ENCODE measurements at regions not wholly inside any gene's neighbourhood (a gene's known extent, or its start where the extent isn't known, plus 50 kb on each side); places are given as distances from the start of the nearest gene placed in this dataset.
"Not testable (repeated sequence)": the region's sequence is repeated elsewhere in the genome, so short reads cannot be mapped to it uniquely, and the experiment has no call there.

DNA sequence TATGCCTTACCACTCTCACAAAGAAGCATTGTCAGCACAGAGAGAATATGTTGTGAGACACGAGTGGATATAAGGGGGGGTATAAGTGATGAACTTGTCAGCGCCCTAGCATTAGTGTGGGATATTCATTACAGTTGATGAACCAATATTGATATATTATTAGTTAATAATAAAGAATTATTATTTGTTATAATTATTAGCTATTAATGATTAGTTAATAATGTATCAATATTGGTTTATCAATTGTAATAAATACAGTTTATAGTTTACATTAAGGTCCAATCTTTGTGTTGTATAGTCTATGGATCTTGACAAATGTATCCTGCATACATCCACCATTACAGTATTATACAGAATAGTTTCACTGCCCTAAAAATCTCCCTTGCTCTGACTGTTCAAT, 120.2 kb upstream of the NCAM2 start:
- FAIRE-seq = no peak

DNA sequence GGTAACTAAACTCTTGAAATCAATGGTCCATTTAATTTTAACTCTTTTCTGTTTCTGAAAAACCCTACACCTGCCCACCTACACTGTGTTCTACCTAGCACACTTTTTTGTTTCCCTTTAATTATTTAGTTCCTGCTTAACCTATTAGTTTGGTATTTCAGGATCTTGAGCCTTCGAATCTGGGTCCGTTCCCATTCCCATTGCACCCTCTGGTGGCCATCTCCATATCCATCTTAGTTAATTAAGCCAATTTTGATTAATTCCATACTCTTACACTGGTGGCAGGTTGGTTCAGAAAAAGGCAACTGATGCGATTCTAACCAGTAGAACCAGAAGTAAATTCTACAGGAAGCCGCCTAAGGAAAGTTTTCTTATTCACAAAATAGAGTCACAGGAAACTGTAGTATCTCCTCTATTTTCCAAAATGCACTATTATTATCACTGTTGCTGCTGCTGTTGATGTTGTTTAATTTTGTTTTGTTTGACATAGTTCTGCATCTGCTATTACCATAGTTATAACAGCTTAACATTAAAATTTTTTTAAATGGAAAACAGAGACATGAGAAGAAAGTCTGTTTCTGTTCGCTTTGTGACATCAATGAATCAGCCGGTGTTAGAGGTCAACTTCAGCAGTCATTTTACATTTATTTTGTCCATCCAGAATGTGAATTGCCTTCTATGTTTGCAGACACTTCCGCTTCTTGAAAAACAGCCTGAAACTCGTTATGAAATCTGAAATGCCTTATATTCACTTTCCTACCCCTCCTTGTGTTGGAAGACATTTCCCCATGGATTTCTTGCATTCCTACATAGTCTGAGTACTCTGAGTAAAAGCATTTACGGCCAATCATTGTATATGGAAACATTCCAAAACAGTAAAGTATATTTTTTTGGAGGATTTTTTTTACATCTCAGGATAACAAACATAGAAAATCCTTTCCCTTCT, 115.5 kb upstream of the NCAM2 start:
- FAIRE-seq = no peak

DNA sequence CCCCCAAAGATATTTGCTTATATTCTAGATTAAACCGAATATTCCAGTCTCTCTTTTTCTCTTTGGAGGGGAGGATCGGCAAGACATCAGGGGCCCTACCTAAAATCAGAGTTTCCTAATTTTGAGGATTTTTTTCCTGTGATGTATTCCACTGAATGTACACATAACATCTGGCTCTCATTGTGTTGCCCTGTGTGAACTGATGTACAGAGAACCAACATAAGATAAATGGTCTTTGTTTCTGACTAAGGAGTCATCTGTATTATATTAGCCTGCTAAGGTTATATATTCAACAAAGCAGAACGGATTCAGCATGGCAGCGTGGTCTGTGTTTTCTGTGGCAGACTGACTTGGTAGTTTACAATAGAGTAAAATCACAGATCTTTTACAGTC, 114.8 kb upstream of the NCAM2 start:
- no peak for FAIRE-seq

DNA sequence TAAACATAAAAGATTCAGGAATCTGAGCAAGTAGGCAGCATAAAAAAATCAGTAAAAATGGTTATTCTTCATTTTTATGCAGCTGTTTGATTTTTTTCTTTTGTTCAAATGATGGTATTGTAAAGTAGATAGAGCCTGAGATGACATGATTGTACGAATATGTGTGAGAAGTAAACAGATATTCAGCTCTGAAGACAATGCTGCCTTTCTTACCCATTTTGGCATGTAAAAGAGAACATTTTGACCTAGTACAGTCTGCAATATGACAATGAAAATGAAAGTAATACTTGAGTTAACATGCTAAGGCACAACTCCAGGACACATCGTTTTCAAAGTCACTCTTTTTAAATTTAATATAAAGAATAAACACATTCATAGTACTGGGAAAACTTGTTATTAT, 95.7 kb upstream of the NCAM2 start:
- no peak for FAIRE-seq

DNA sequence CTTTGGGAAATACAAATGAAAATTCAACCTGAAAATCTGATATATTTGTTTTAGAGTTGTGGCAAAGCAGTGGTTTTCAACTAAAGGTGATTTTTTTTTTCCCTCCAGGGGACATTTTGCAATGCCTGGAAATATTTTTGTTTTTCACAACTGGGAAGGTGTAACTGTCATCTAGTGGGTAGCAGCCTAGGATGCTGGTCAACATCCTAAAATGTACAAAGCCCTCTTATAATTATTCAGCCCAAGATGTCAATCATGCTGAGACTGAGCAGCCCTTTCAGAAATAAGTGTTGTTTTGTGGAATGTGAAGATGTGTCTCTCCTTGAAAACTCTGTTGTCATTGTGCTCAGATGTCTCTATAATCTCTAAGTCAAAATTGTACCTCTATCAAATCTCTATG, 95.2 kb upstream of the NCAM2 start:
- FAIRE-seq = no peak

DNA sequence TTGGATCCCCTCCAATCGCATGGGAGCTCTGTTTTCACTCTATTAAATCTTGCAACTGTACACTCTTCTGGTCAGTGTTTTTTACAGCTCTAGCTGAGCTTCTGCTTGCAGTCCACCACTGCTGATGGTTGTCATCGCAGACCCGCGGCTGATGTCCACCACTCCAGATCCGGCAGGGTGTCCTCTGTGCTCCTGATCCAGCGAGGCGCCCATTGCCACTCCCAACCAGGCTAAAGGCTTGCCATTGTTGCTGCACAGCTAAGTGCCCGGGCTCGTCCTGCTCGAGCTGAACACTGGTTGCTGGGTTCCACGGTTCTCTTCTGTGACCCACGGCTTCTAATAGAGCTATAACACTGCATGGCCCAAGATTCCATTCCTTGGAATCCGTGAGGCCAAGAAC, 70.7 kb upstream of the NCAM2 start:
- not testable (repeated sequence) for FAIRE-seq

DNA sequence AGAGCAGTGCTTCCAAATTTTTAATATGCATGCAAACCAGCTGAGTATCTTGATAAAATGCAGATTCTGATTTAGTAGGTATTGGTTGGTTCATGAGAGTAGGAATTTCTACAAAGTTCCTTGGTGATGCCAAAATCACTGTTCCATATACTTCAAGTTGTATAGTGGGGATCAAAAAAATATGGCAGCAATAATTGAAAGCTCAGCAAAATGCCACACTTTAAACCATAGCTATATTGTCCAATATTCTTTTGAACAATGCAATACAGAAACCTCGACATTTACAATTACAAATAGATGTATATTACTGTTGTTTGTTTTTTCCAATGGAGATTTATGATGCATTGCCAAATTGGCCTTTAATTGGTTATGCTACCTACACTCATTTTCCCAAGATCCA, 55.7 kb upstream of the NCAM2 start:
- no peak for FAIRE-seq

DNA sequence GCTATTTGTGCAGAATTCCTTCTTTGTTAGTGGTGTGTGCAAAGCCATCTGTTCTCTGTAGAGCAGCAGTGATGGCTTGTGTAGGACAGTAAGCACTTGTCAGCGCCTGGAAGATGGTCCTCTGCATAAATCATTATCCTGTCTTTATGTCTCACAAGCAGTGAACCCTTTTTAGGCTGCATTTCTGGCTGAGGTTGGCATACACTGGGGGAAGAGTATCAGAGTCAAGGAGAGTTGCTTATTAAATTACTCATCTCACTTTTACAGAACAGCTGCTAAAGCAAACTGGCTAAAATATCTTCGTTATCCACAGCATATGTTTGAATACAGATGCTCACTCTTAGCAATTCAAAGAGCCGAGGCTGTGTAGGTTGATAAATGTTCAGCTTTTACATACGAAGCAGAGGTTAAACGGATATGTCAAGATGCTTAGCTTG, 54.6 kb upstream of the NCAM2 start:
- no peak for FAIRE-seq

DNA sequence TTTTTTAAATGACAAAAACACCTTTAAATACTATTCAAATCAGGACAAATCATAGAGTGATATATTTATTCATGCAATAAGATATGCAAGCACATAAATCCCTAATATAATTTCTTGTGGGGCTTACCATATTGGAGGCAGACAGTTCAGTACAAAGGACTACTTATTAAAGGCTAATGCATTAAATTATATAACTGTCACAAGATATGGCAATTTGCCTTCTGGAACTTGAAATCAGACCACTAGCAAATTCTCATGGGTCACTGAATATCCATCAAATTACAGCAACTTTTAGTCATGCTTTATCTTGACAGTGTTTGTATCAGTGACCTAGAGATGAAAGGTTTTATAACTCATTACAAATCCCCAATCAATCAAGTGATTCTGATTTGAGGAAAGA, 54.1 kb upstream of the NCAM2 start:
- FAIRE-seq = no peak

DNA sequence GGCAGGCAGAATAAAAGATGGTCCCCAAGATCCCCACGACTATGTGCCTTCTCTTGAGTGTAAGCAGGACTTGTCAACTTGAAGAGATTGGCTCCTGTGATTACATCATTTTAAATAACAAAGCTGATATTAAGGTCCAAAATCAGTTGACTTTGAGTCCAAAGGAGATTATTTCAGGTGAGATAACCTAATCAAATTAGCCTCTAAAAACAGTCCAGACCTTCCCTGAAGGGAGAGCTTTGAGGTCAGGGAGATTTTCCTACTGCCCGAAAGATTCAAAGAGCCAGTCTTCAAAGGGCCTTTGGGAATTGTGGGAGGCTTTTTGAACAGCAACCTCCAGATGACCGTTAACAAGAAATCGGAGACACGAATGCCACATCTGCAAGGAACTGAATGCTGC, 51.5 kb upstream of the NCAM2 start:
- FAIRE-seq = no peak
